Activated T-cell treated with anti-CD3 and anti-CD28 coated beads, Interleukin-2, amount 50 U/mL, for 1 hour (primary cell): ENCODE measurements at regions not wholly inside any gene's neighbourhood (a gene's known extent, or its start where the extent isn't known, plus 50 kb on each side); places are given as distances from the start of the nearest gene placed in this dataset.
"Not testable (repeated sequence)": the region's sequence is repeated elsewhere in the genome, so short reads cannot be mapped to it uniquely, and the experiment has no call there.

Experiments used
- DNase-seq: peaks from one replicate; pipeline ENCODE4 v3.0.0-alpha.2; 2020

- no peak for DNase-seq
Measured at GRCh38 chr6:168960551-168961263, 292.9 kb downstream of the THBS2 start.

- DNase-seq = no peak
Measured at GRCh38 chr6:168959696-168960095, 293.9 kb downstream of the THBS2 start.

GRCh38 chr6:168956884-168957730 lies 296.5 kb downstream of the THBS2 start:
- peak; percentile 44 for DNase-seq

GRCh38 chr6:168956141-168956838 lies 297.4 kb downstream of the THBS2 start:
- no peak for DNase-seq

- DNase-seq = no peak
Measured at GRCh38 chr6:168953461-168953860, 300.2 kb downstream of the THBS2 start.

GRCh38 chr6:168951217-168951616 lies 302.4 kb downstream of the THBS2 start:
- DNase-seq = no peak

GRCh38 chr6:168950858-168951214 lies 302.8 kb downstream of the THBS2 start:
- DNase-seq = no peak

GRCh38 chr6:168949981-168950857 lies 303.4 kb downstream of the THBS2 start:
- no peak for DNase-seq

GRCh38 chr6:168948990-168949531 lies 304.6 kb downstream of the THBS2 start:
- DNase-seq = no peak

- no peak for DNase-seq
Measured at GRCh38 chr6:168948002-168948401, 305.6 kb downstream of the THBS2 start.

- no peak for DNase-seq
Measured at GRCh38 chr6:168943231-168943905, 310.3 kb downstream of the THBS2 start.

- DNase-seq = no peak
Measured at GRCh38 chr6:168942646-168943045, 311.0 kb downstream of the THBS2 start.

GRCh38 chr6:168941036-168941435 lies 312.6 kb downstream of the THBS2 start:
- DNase-seq = no peak

- no peak for DNase-seq
Measured at GRCh38 chr6:168939796-168940195, 313.9 kb downstream of the THBS2 start.

- DNase-seq = no peak
Measured at GRCh38 chr6:168939041-168939440, 314.6 kb downstream of the THBS2 start.

GRCh38 chr6:168938546-168938945 lies 315.1 kb downstream of the THBS2 start:
- DNase-seq = no peak

GRCh38 chr6:168937054-168937453 lies 316.6 kb downstream of the THBS2 start:
- no peak for DNase-seq

GRCh38 chr6:168935628-168936010 lies 318.0 kb downstream of the THBS2 start:
- DNase-seq = no peak

- DNase-seq = no peak
Measured at GRCh38 chr6:168934660-168935627, 318.7 kb downstream of the THBS2 start.

- not testable (repeated sequence) for DNase-seq
Measured at GRCh38 chr6:168932171-168932570, 321.5 kb downstream of the THBS2 start.

- DNase-seq = not testable (repeated sequence)
Measured at GRCh38 chr6:168931072-168931471, 322.6 kb downstream of the THBS2 start.
